GM23248 (cell line): ENCODE measurements at regions not wholly inside any gene's neighbourhood (a gene's known extent, or its start where the extent isn't known, plus 50 kb on each side); places are given as distances from the start of the nearest gene placed in this dataset.
"Not testable (repeated sequence)": the region's sequence is repeated elsewhere in the genome, so short reads cannot be mapped to it uniquely, and the experiment has no call there.

Experiments used
- DNase-seq: peaks from one replicate; pipeline ENCODE4 v3.0.0-alpha.2; 2015
- H2AFZ ChIP-seq: fragments of 200-600 bp; sonication (generic); 2 replicates; pipeline ENCODE4 v1.6.1; 2016; ENCODE audit warnings: antibody characterized with exemption
- H3F3A ChIP-seq: fragments of 200-600 bp; sonication (generic); 2 replicates; pipeline ENCODE4 v1.6.1; 2016; ENCODE audit warnings: mild to moderate bottlenecking, antibody characterized with exemption, mixed run types; ENCODE audit not compliant: insufficient read depth
- H3K27ac ChIP-seq: fragments of 200-600 bp; sonication (generic); 2 replicates; pipeline ENCODE4 v1.5.1; 2016; ENCODE audit warnings: mild to moderate bottlenecking
- H3K27me3 ChIP-seq: fragments of 200-600 bp; sonication (generic); replicated peaks from 2 replicates; pipeline ENCODE4 v1.6.1; 2016; ENCODE audit warnings: mild to moderate bottlenecking; ENCODE audit not compliant: insufficient read depth
- H3K36me3 ChIP-seq: fragments of 200-600 bp; sonication (generic); 2 replicates; pipeline ENCODE4 v1.6.1; 2016; ENCODE audit warnings: low read depth, mild to moderate bottlenecking
- H3K4me1 ChIP-seq: fragments of 200-600 bp; sonication (generic); 2 replicates; pipeline ENCODE4 v1.6.1; 2016; ENCODE audit warnings: mild to moderate bottlenecking; ENCODE audit not compliant: insufficient read depth
- H3K4me2 ChIP-seq: fragments of 200-600 bp; sonication (generic); one replicate; pipeline ENCODE4 v1.6.1; 2016; ENCODE audit warnings: mild to moderate bottlenecking; ENCODE audit not compliant: unreplicated experiment
- H3K4me3 ChIP-seq: fragments of 200-600 bp; sonication (generic); 2 replicates; pipeline ENCODE4 v1.5.1; 2016; ENCODE audit warnings: mild to moderate bottlenecking
- H3K79me2 ChIP-seq: fragments of 200-600 bp; sonication (generic); 2 replicates; pipeline ENCODE4 v1.6.1; 2016; ENCODE audit warnings: mild to moderate bottlenecking; ENCODE audit not compliant: insufficient read depth
- H3K9ac ChIP-seq: fragments of 200-600 bp; sonication (generic); 2 replicates; pipeline ENCODE4 v1.6.1; 2016; ENCODE audit warnings: mild to moderate bottlenecking
- H3K9me2 ChIP-seq: fragments of 200-600 bp; sonication (generic); 2 replicates; pipeline ENCODE4 v1.6.1; 2016; ENCODE audit warnings: mixed run types, mild to moderate bottlenecking, moderate library complexity; ENCODE audit not compliant: insufficient read depth
- H3K9me3 ChIP-seq: fragments of 200-600 bp; sonication (generic); one replicate; pipeline ENCODE4 v1.6.1; 2017; ENCODE audit warnings: low read depth
- H4K20me1 ChIP-seq: fragments of 200-600 bp; sonication (generic); 2 replicates; pipeline ENCODE4 v1.6.0; 2016; ENCODE audit not compliant: insufficient read depth
- EZH2 ChIP-seq: fragments of 200-600 bp; sonication (generic); IDR thresholded peaks from 2 replicates; pipeline ENCODE4 v1.6.1; 2018; ENCODE audit warnings: antibody characterized with exemption, mild to moderate bottlenecking; ENCODE audit not compliant: insufficient read depth, poor library complexity, severe bottlenecking
- EZH2phosphoT487 ChIP-seq: fragments of 200-600 bp; sonication (generic); IDR thresholded peaks from 2 replicates; pipeline ENCODE4 v1.6.1; 2018; ENCODE audit warnings: antibody characterized with exemption, moderate library complexity, mild to moderate bottlenecking, low read depth; ENCODE audit not compliant: insufficient read depth
- WGBS, 2 experiments: methylation state at CpG; one replicate each; pipeline ENCODE4 v1.1.6; 2015 to 2017; ENCODE audit warnings: low lambda C conversion rate in 2 of 2, low coverage in 1 of 2; ENCODE audit errors: missing lambda C conversion rate in 2 of 2; 5-methylcytosine and 5-hydroxymethylcytosine counted together
- in situ Hi-C: fragments of 300-500 bp; cut with MboI; formaldehyde crosslinking; loops from 2 replicates; pipeline ENCODE4 v1.15.0; 2020

GRCh38 chr12:14238221-14238792 is 127.2 kb upstream of the ATF7IP start:
- WGBS, 2 experiments, result 40 to 43% methylated on average over 8 of the region's 8 CpGs
- in situ Hi-C loops, result no loop called here
- Histone ChIP-seq H3K27me3 (no peaks in the 10 kb centered on the region), H3K4me2 (no peak overlapping the region), H3F3A (no peaks in the 10 kb centered on the region), H4K20me1 (no peaks in the 10 kb centered on the region), H3K4me1 (peaks cover 3% of the 10 kb centered on the region; the same call in 1 of the 2 replicates), H2AFZ (no peak overlapping the region), H3K9me3 (no peaks in the 10 kb centered on the region), H3K27ac (no peak overlapping the region), H3K36me3 (no peaks in the 10 kb centered on the region), H3K9ac (no peak overlapping the region), H3K79me2 (no peaks in the 10 kb centered on the region), H3K9me2 (no peaks in the 10 kb centered on the region), H3K4me3 (no peak overlapping the region)
- DNase-seq, result peak; percentile 59
- TF ChIP-seq EZH2phosphoT487, result no peak
- TF ChIP-seq EZH2, result no peak

GRCh38 chr12:14239350-14239934 is 126.0 kb upstream of the ATF7IP start:
- no peak for TF ChIP-seq EZH2
- TF ChIP-seq EZH2phosphoT487, result 0 out of 2 replicates have a peak, but pooled peaks have one; percentile 49
- in situ Hi-C loops, result no loop called here
- Histone ChIP-seq H3K4me1 (peaks cover 3% of the 10 kb centered on the region; the same call in 1 of the 2 replicates), H3F3A (no peaks in the 10 kb centered on the region), H2AFZ (peak overlapping the region; percentile 55), H3K79me2 (no peaks in the 10 kb centered on the region), H3K4me2 (peak overlapping the region; percentile 47), H3K9me3 (no peaks in the 10 kb centered on the region), H3K9ac (no peak overlapping the region), H4K20me1 (no peaks in the 10 kb centered on the region), H3K27me3 (no peaks in the 10 kb centered on the region), H3K27ac (no peak overlapping the region), H3K4me3 (peak overlapping the region; percentile 22; the same call in 1 of the 2 replicates), H3K9me2 (no peaks in the 10 kb centered on the region), H3K36me3 (no peaks in the 10 kb centered on the region)
- WGBS, 2 experiments, result 27 to 29% methylated on average over 13 of the region's 13 CpGs
- DNase-seq, result peak; percentile 53

GRCh38 chr12:14239935-14240872 is 125.3 kb upstream of the ATF7IP start:
- Histone ChIP-seq H2AFZ (peak overlapping the region; percentile 55), H4K20me1 (no peaks in the 10 kb centered on the region), H3K4me2 (peak overlapping the region; percentile 47), H3K9me2 (no peaks in the 10 kb centered on the region), H3K4me3 (peak overlapping the region; percentile 22; the same call in 1 of the 2 replicates), H3K9ac (no peak overlapping the region), H3K27me3 (no peaks in the 10 kb centered on the region), H3K36me3 (no peaks in the 10 kb centered on the region), H3F3A (no peaks in the 10 kb centered on the region), H3K4me1 (peaks cover 3% of the 10 kb centered on the region; the same call in 1 of the 2 replicates), H3K27ac (no peak overlapping the region), H3K79me2 (no peaks in the 10 kb centered on the region), H3K9me3 (no peaks in the 10 kb centered on the region)
- in situ Hi-C loops, result loop anchor here (10.0 kb wide), 1 partner anchor 385 kb away; no protein-coding TSS in a partner anchor
- TF ChIP-seq EZH2phosphoT487 (no peak), EZH2 (no peak)
- no peak for DNase-seq
- WGBS, 2 experiments, result 48 to 54% methylated on average over 11 of the region's 11 CpGs

GRCh38 chr12:14240873-14241220 is 124.6 kb upstream of the ATF7IP start:
- Histone ChIP-seq H3K9ac (no peak overlapping the region), H3K4me2 (no peak overlapping the region), H3K4me1 (peaks cover 3% of the 10 kb centered on the region; the same call in 1 of the 2 replicates), H4K20me1 (no peaks in the 10 kb centered on the region), H3K27ac (no peak overlapping the region), H3K79me2 (no peaks in the 10 kb centered on the region), H3K9me3 (no peaks in the 10 kb centered on the region), H3K4me3 (no peak overlapping the region), H3K36me3 (no peaks in the 10 kb centered on the region), H2AFZ (peak overlapping the region; percentile 55), H3K9me2 (no peaks in the 10 kb centered on the region), H3K27me3 (no peaks in the 10 kb centered on the region), H3F3A (no peaks in the 10 kb centered on the region)
- in situ Hi-C loops, result loop anchor here (10.0 kb wide), 1 partner anchor 384 kb away; no protein-coding TSS in a partner anchor
- DNase-seq, result no peak
- no peak for TF ChIP-seq EZH2phosphoT487
- no peak for TF ChIP-seq EZH2
- WGBS, 2 experiments, result 57 to 60% methylated on average over 4 of the region's 4 CpGs

GRCh38 chr12:14242825-14243224 is 122.7 kb upstream of the ATF7IP start:
- not testable (repeated sequence) for H3K27me3 ChIP-seq, H3F3A ChIP-seq, H3K4me3 ChIP-seq, H3K27ac ChIP-seq, H3K9me2 ChIP-seq, H3K9me3 ChIP-seq, H2AFZ ChIP-seq, H3K79me2 ChIP-seq, H4K20me1 ChIP-seq, H3K4me1 ChIP-seq, H3K36me3 ChIP-seq, H3K4me2 ChIP-seq, H3K9ac ChIP-seq
- 65 to 66% methylated on average over 6 of the region's 6 CpGs for WGBS, 2 experiments
- DNase-seq, result peak; percentile 35
- in situ Hi-C loops, result loop anchor here (10.0 kb wide), 1 partner anchor 382 kb away; no protein-coding TSS in a partner anchor
